ENCODE measurements at regions not wholly inside any gene's neighbourhood (a gene's known extent, or its start where the extent isn't known, plus 50 kb on each side); places are given as distances from the start of the nearest gene placed in this dataset.

DNA sequence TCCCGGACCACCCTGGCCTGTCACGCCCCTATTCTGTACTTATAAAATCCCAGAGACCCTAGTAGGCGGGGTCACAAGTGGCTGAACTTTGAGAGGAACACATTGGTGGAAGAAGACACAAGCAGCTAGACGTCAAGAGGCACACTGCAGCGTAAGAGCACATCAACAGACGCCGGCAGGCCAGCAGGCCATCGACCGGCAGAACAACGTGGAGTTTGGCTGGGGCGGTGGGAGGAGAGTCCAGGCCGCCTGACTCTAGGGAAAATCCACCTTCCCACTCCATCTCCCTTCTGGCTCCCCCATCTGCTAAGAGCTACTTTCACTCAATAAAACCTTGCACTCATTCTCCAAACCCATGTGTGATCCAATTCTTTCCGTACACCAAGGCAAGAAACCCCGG, 601.8 kb upstream of the CDH2 start:
- H3K36me3 Mint-ChIP-seq, result no peaks in the 10 kb centered on the region
- POLR2A ChIA-PET, result no interaction called here
- H3K4me1 Mint-ChIP-seq, result peaks cover 5% of the 10 kb centered on the region
- H3K9me3 Mint-ChIP-seq, result peaks cover 3% of the 10 kb centered on the region
- ATAC-seq (ENCODE audit: low read depth) (no peak), DNase-seq (no peak)
- no peaks in the 10 kb centered on the region for H3K27me3 Mint-ChIP-seq
- H3K4me3 Mint-ChIP-seq, result no peak overlapping the region
- no peak overlapping the region for H3K27ac Mint-ChIP-seq

DNA sequence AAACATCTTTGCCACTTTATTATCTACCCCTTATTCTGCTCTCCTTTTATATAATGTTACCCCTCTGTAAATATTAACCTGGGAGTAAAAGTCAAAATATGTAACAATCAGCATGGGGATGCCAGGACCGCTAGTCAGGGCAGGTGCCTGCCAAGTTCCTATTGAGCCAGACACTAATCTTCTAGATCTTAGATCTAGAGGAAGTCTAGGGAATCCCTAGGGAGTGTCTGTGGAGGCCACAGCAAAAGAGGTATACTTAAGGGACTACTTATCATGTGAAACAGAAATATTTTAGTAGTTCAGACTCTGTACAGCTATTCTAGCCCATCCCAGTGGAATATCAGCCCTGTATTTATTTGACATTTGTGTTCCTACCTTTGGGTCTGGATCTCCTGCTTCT, 600.8 kb upstream of the CDH2 start:
- DNase-seq (no peak), ATAC-seq (ENCODE audit: low read depth) (no peak)
- Mint-ChIP-seq H3K4me1 (peaks cover 5% of the 10 kb centered on the region), H3K36me3 (no peaks in the 10 kb centered on the region), H3K27ac (no peak overlapping the region), H3K27me3 (no peaks in the 10 kb centered on the region), H3K9me3 (peaks cover 4% of the 10 kb centered on the region), H3K4me3 (no peak overlapping the region)
- POLR2A ChIA-PET, result no interaction called here

- Mint-ChIP-seq H3K27ac (no peak overlapping the region), H3K27me3 (no peaks in the 10 kb centered on the region), H3K36me3 (no peaks in the 10 kb centered on the region), H3K9me3 (peaks cover 3% of the 10 kb centered on the region), H3K4me1 (no peaks in the 10 kb centered on the region), H3K4me3 (no peak overlapping the region)
- ATAC-seq (ENCODE audit: low read depth) (no peak), DNase-seq (no peak)
- POLR2A ChIA-PET, result no interaction called here
Observed at GRCh38 chr18:28771849-28772248, 594.9 kb upstream of the CDH2 start.

DNA sequence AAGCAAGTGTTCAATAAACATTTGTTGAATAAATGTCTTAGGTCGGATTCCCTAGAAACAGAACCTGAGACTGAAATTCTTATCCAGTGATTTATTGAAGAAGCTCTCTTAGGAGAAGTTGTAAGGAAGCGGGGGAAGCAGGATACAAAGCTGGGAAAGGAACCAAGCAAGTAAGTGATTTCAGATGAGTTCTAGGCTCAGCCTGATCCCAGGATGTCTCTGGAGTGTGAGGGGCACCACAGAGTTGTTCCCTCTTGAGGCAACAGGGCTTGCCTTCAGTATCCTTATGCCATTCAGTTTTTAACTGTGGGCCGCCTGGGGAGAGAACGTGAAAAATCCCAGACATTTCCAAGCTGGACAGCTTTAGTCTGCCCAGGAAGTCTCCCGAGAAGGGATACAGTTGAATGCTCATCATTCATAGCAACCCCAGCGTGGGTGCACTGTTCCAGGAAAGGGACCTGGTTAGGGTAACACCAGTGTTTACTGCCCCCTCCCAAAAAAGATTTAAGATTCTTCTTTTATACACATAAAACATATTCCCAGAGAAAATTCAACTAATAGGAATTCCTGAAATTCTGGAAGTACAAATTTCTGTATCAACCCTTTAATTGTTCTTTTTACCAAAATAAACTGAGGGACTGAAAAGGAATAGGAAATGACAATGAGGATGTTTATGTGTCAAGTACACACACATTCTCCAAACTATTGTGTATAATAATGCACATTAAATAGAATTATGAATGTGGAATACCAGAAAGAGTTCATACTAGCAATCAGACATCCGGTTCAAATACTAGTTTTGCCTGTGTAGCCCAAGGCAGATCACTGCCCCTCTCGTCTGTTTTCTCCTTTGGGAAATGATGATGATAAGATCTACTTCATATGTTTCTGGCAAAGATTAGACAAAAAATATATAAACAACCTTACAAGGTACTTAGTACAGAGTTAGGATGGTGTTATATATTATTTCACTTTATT, 592.1 kb upstream of the CDH2 start:
- Mint-ChIP-seq H3K9me3 (peaks cover 4% of the 10 kb centered on the region), H3K27ac (no peak overlapping the region), H3K36me3 (no peaks in the 10 kb centered on the region), H3K4me3 (no peak overlapping the region), H3K27me3 (no peaks in the 10 kb centered on the region), H3K4me1 (no peaks in the 10 kb centered on the region)
- ATAC-seq (ENCODE audit: low read depth) (no peak), DNase-seq (no peak)
- POLR2A ChIA-PET, result no interaction called here

- H3K9me3 Mint-ChIP-seq, result peaks cover 3% of the 10 kb centered on the region
- POLR2A ChIA-PET, result no interaction called here
- no peak overlapping the region for H3K27ac Mint-ChIP-seq
- no peaks in the 10 kb centered on the region for H3K36me3 Mint-ChIP-seq
- no peaks in the 10 kb centered on the region for H3K4me1 Mint-ChIP-seq
- ATAC-seq (ENCODE audit: low read depth) (no peak), DNase-seq (no peak)
- no peak overlapping the region for H3K4me3 Mint-ChIP-seq
- no peaks in the 10 kb centered on the region for H3K27me3 Mint-ChIP-seq
Observed at GRCh38 chr18:28767727-28768211, 590.8 kb upstream of the CDH2 start.

- no peaks in the 10 kb centered on the region for H3K27me3 Mint-ChIP-seq
- H3K9me3 Mint-ChIP-seq, result peaks cover 3% of the 10 kb centered on the region
- ATAC-seq (ENCODE audit: low read depth), result no peak
- no peak overlapping the region for H3K4me3 Mint-ChIP-seq
- H3K4me1 Mint-ChIP-seq, result no peaks in the 10 kb centered on the region
- H3K36me3 Mint-ChIP-seq, result no peaks in the 10 kb centered on the region
- H3K27ac Mint-ChIP-seq, result no peak overlapping the region
- DNase-seq, result no peak
- POLR2A ChIA-PET, result no interaction called here
Observed at GRCh38 chr18:28767201-28767600, 590.3 kb upstream of the CDH2 start.

DNA sequence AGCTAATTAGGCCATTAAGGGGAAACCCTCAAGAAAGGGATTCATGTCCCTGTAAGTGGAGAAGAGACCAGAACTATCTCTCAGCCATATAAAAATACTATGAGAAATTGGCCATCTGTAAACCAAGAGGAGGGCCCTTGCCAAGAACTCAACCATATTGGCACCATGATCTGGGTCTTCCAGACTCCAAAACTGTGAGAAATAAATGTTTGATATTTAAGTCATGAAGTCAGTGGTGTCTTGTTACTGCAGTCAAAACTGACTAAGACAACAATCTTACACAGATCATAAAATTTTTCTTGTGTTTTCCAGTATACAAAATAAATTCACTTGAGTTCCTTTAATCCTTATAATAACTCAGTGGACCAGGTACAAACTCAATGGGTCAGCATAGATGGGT, 589.8 kb upstream of the CDH2 start:
- peaks cover 3% of the 10 kb centered on the region for H3K9me3 Mint-ChIP-seq
- H3K27ac Mint-ChIP-seq, result no peak overlapping the region

DNA sequence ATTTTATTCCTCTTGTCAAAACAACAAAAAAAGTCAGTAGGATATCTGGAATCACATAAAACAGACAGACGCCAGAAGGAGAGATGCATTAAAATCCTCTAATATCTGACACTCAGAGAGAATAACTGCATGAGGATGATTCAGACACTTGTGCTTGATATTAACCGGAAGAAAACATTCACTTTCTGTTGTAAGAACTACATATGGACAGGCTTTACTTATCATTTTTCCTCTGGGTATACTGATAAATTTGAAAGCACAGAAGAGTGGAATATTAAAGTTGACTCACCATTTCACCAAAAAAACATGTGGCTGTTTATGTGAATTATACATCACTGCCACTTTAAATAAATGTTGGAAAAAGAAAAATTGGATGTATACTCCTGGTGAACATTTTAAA, 589.1 kb upstream of the CDH2 start:
- H3K27me3 Mint-ChIP-seq, result no peaks in the 10 kb centered on the region
- H3K4me3 Mint-ChIP-seq, result no peak overlapping the region
- no peak overlapping the region for H3K27ac Mint-ChIP-seq
- peaks cover 3% of the 10 kb centered on the region for H3K9me3 Mint-ChIP-seq
- ATAC-seq (ENCODE audit: low read depth), result no peak
- no peak for DNase-seq
- no peaks in the 10 kb centered on the region for H3K36me3 Mint-ChIP-seq
- POLR2A ChIA-PET, result no interaction called here
- H3K4me1 Mint-ChIP-seq, result no peaks in the 10 kb centered on the region

More for the DNA sequence above, 589.8 kb upstream of the CDH2 start:
- no peaks in the 10 kb centered on the region for H3K27me3 Mint-ChIP-seq
- no peaks in the 10 kb centered on the region for H3K36me3 Mint-ChIP-seq
- H3K4me1 Mint-ChIP-seq, result no peaks in the 10 kb centered on the region
- DNase-seq (no peak), ATAC-seq (ENCODE audit: low read depth) (no peak)
- H3K4me3 Mint-ChIP-seq, result no peak overlapping the region
- POLR2A ChIA-PET, result no interaction called here

DNA sequence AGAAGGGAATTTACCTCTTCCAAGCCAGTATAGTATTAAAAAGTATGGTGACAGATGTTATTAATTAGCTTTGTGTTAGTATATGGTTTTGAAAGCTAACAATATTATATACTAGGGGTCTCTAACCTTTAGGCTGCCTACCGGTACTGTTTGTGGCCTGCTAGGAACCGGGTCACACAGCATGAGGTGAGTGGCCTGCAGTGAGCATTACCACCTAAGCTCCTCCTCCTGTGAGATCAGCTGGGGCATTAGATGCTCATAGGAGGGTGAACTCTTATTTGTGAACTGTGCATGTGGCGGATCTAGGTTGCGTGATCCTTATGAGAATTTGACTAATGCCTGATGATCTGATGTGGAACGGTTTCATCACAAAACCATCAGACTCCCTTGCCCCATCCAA, 583.4 kb upstream of the CDH2 start:
- Mint-ChIP-seq H3K4me1 (no peaks in the 10 kb centered on the region), H3K4me3 (no peak overlapping the region), H3K27me3 (no peaks in the 10 kb centered on the region), H3K9me3 (no peaks in the 10 kb centered on the region), H3K36me3 (no peaks in the 10 kb centered on the region), H3K27ac (no peak overlapping the region)
- POLR2A ChIA-PET, result no interaction called here
- no peak for ATAC-seq (ENCODE audit: low read depth)
- DNase-seq, result no peak

GRCh38 chr18:28757466-28758008, 580.6 kb upstream of the CDH2 start:
- Mint-ChIP-seq H3K9me3 (peaks cover 2% of the 10 kb centered on the region), H3K27ac (no peak overlapping the region), H3K27me3 (no peaks in the 10 kb centered on the region), H3K4me1 (no peaks in the 10 kb centered on the region), H3K4me3 (no peak overlapping the region), H3K36me3 (no peaks in the 10 kb centered on the region)
- ATAC-seq (ENCODE audit: low read depth) (no peak), DNase-seq (no peak)
- POLR2A ChIA-PET, result no interaction called here

GRCh38 chr18:28743115-28743514, 566.2 kb upstream of the CDH2 start:
- Mint-ChIP-seq H3K4me3 (no peak overlapping the region), H3K27ac (no peak overlapping the region), H3K36me3 (no peaks in the 10 kb centered on the region), H3K4me1 (no peaks in the 10 kb centered on the region), H3K27me3 (no peaks in the 10 kb centered on the region), H3K9me3 (peaks cover 3% of the 10 kb centered on the region)
- POLR2A ChIA-PET, result no interaction called here
- no peak for ATAC-seq (ENCODE audit: low read depth)
- DNase-seq, result no peak

- POLR2A ChIA-PET, result no interaction called here
Observed at GRCh38 chr18:28740575-28740974, 563.6 kb upstream of the CDH2 start.

DNA sequence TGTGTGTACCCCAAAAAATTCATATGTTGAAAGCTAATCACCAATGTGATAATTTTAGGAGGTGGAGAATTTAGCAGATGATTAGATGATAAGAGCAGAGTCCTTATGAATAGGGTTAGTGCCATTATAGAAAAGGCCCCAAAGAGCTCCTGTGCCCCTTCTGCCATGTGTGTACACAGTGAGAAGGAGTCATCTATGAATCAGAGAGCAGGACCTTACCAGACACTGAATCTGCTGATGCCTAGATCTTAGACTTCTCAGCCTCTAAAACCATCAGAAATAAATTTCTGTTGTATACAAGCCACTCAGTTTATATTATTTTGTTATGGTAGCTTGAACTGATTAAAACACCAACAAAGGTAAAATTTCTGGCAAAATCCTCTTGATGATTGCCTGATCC, 560.0 kb upstream of the CDH2 start:
- Mint-ChIP-seq H3K4me3 (no peak overlapping the region), H3K4me1 (no peaks in the 10 kb centered on the region), H3K27me3 (no peaks in the 10 kb centered on the region), H3K36me3 (no peaks in the 10 kb centered on the region), H3K9me3 (peaks cover 3% of the 10 kb centered on the region), H3K27ac (no peak overlapping the region)
- ATAC-seq (ENCODE audit: low read depth) (no peak), DNase-seq (no peak)
- POLR2A ChIA-PET, result no interaction called here

More at GRCh38 chr18:28740575-28740974, 563.6 kb upstream of the CDH2 start:
- Mint-ChIP-seq H3K27ac (no peak overlapping the region), H3K36me3 (no peaks in the 10 kb centered on the region), H3K27me3 (no peaks in the 10 kb centered on the region), H3K4me1 (no peaks in the 10 kb centered on the region), H3K4me3 (no peak overlapping the region), H3K9me3 (peaks cover 3% of the 10 kb centered on the region)
- DNase-seq, result no peak
- no peak for ATAC-seq (ENCODE audit: low read depth)

DNA sequence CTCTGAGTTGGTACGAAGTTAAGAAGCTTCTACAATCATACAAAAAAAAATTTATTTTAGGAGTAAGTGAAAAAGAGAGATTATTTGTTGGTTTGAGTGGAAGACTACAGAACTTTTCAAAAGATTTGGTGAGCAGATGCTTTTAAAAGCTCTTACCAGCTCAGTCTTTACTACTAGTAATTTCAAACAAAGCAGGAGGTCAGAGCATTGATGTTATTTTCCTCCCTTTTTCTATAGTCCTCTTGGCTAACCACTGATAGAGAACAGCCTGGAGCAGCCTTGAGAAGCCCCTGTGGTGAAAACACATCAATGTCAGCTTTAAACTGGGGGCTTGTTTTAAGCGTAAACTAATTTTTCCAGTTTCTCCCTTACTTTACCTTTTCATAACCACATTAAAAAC, 559.3 kb upstream of the CDH2 start:
- POLR2A ChIA-PET, result no interaction called here
- no peak for ATAC-seq (ENCODE audit: low read depth)
- no peaks in the 10 kb centered on the region for H3K36me3 Mint-ChIP-seq
- no peaks in the 10 kb centered on the region for H3K4me1 Mint-ChIP-seq
- peaks cover 3% of the 10 kb centered on the region for H3K9me3 Mint-ChIP-seq
- no peak for DNase-seq
- H3K4me3 Mint-ChIP-seq, result no peak overlapping the region
- H3K27ac Mint-ChIP-seq, result no peak overlapping the region
- H3K27me3 Mint-ChIP-seq, result no peaks in the 10 kb centered on the region

All from activated naive CD8-positive, alpha-beta T cell treated with anti-CD3 and anti-CD28 coated beads, Interleukin-2, amount 10 ng/mL, durations not matched to agents 7 days and 5 days (primary cell).